Erythroblast (primary cell): ENCODE measurements at regions not wholly inside any gene's neighbourhood (a gene's known extent, or its start where the extent isn't known, plus 50 kb on each side); places are given as distances from the start of the nearest gene placed in this dataset.
"Not testable (repeated sequence)": the region's sequence is repeated elsewhere in the genome, so short reads cannot be mapped to it uniquely, and the experiment has no call there.

ENCODE experiments used
- DNase-seq, 2 experiments: peaks; one replicate each; lab custom pipeline; 2025; lab: John Stamatoyannopoulos, UW
- GATA1 ChIP-seq: IDR thresholded peaks from 2 replicates; pipeline ENCODE4 v1.6.1; 2011; ENCODE audit warnings: low read depth, mild to moderate bottlenecking, control low read depth, low read length, moderate library complexity
- POLR2A ChIP-seq: IDR thresholded peaks from 2 replicates; pipeline ENCODE4 v1.6.1; 2011; ENCODE audit warnings: mild to moderate bottlenecking, low read length

- TF ChIP-seq POLR2A (no peak), GATA1 (no peak)
- no peak for DNase-seq
Observed at GRCh38 chr7:55261386-55261770, 103.8 kb upstream of the LANCL2 start.

- not testable (repeated sequence) for DNase-seq
Observed at GRCh38 chr7:55265328-55265727, 99.8 kb upstream of the LANCL2 start.

GRCh38 chr7:55265836-55266642, 99.1 kb upstream of the LANCL2 start:
- TF ChIP-seq GATA1 (no peak), POLR2A (no peak)
- DNase-seq: no peak

GRCh38 chr7:55271069-55271626, 94.0 kb upstream of the LANCL2 start:
- DNase-seq: no peak
- TF ChIP-seq POLR2A (no peak), GATA1 (no peak)

- DNase-seq: no peak
- TF ChIP-seq GATA1 (no peak), POLR2A (no peak)
Observed at GRCh38 chr7:55271661-55272060, 93.5 kb upstream of the LANCL2 start.

GRCh38 chr7:55272328-55272727, 92.8 kb upstream of the LANCL2 start:
- DNase-seq: no peak
- TF ChIP-seq POLR2A (no peak), GATA1 (no peak)

- no peak for DNase-seq
- TF ChIP-seq GATA1: no peak
- no peak for TF ChIP-seq POLR2A
Observed at GRCh38 chr7:55273186-55273980, 91.8 kb upstream of the LANCL2 start.

- DNase-seq: no peak
- TF ChIP-seq GATA1: no peak
- TF ChIP-seq POLR2A: no peak
Observed at GRCh38 chr7:55274156-55274555, 91.0 kb upstream of the LANCL2 start.

GRCh38 chr7:55275291-55276200, 89.6 kb upstream of the LANCL2 start:
- no peak for DNase-seq

GRCh38 chr7:55276572-55277295, 88.4 kb upstream of the LANCL2 start:
- TF ChIP-seq POLR2A (no peak), GATA1 (no peak)

More at GRCh38 chr7:55275291-55276200, 89.6 kb upstream of the LANCL2 start:
- no peak for TF ChIP-seq POLR2A
- no peak for TF ChIP-seq GATA1

GRCh38 chr7:55277916-55278315, 87.2 kb upstream of the LANCL2 start:
- no peak for TF ChIP-seq POLR2A
- TF ChIP-seq GATA1: no peak
- DNase-seq: no peak

More at GRCh38 chr7:55276572-55277295, 88.4 kb upstream of the LANCL2 start:
- no peak for DNase-seq

- TF ChIP-seq POLR2A (no peak), GATA1 (no peak)
Observed at GRCh38 chr7:55278321-55278720, 86.8 kb upstream of the LANCL2 start.

More at GRCh38 chr7:55278321-55278720, 86.8 kb upstream of the LANCL2 start:
- DNase-seq: no peak
